ENCODE measurements at regions not wholly inside any gene's neighbourhood (a gene's known extent, or its start where the extent isn't known, plus 50 kb on each side); places are given as distances from the start of the nearest gene placed in this dataset.

DNA sequence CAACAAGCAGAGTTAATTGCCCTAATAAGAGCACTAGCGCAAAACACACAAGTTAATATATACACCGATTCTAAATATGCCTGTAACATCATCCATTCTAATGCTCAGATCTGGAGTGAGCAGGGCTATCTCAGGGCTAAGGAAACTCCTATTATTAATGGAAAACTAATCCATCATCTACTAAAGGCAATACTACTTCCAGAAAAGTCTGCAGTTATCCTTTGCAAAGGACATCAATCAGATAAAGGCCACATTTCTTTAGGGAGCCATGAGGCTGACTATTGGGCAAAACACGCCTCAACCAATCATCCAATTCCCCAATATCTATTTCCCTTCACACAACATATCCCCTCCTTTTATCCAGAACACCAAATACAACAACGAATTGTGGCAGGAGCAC is 1032.3 kb upstream of the NUDT12 start:
- Histone ChIP-seq H3K4me2 (ENCODE audit: control insufficient read depth, extremely low read depth, insufficient read depth, low read depth, low read length) (no peak overlapping the region), H3K79me2 (ENCODE audit: control insufficient read depth, insufficient read depth, low read length) (no peaks in the 10 kb centered on the region), H3K4me1 (ENCODE audit: control insufficient read depth, extremely low read depth, insufficient read depth, low read length) (no peaks in the 10 kb centered on the region), H4K20me1 (ENCODE audit: control insufficient read depth, extremely low read depth, insufficient read depth, low read length) (no peaks in the 10 kb centered on the region), H3K36me3 (ENCODE audit: control insufficient read depth in 2 of 2, extremely low read depth in 1 of 2, insufficient read depth in 2 of 2, low read length in 2 of 2) (no peaks in the 10 kb centered on the region), H3K4me3 (ENCODE audit: control insufficient read depth in 2 of 3, extremely low read depth in 1 of 3, insufficient read depth in 2 of 3, low read depth in 1 of 3, low read length in 3 of 3) (no peak overlapping the region), H3K27me3 (ENCODE audit: control insufficient read depth, extremely low read depth, insufficient read depth, low read length) (no peaks in the 10 kb centered on the region), H3K9ac (ENCODE audit: control insufficient read depth, extremely low read depth, insufficient read depth, low read length) (no peak overlapping the region), H3K9me3 (ENCODE audit: control insufficient read depth, low read depth, low read length) (no peaks in the 10 kb centered on the region), H3K27ac (ENCODE audit: control insufficient read depth, insufficient read depth, low read length) (no peak overlapping the region), H2AFZ (ENCODE audit: control insufficient read depth, low read length) (no peak overlapping the region), H3K9me1 (ENCODE audit: control insufficient read depth, extremely low read depth, insufficient read depth, low read length) (no peaks in the 10 kb centered on the region)
- FAIRE-seq, result no peak
- TF ChIP-seq EZH2 (IDR thresholded peaks at IDR 0.05; ENCODE audit: low read length), result no peak
- TF ChIP-seq, protein P1, sequence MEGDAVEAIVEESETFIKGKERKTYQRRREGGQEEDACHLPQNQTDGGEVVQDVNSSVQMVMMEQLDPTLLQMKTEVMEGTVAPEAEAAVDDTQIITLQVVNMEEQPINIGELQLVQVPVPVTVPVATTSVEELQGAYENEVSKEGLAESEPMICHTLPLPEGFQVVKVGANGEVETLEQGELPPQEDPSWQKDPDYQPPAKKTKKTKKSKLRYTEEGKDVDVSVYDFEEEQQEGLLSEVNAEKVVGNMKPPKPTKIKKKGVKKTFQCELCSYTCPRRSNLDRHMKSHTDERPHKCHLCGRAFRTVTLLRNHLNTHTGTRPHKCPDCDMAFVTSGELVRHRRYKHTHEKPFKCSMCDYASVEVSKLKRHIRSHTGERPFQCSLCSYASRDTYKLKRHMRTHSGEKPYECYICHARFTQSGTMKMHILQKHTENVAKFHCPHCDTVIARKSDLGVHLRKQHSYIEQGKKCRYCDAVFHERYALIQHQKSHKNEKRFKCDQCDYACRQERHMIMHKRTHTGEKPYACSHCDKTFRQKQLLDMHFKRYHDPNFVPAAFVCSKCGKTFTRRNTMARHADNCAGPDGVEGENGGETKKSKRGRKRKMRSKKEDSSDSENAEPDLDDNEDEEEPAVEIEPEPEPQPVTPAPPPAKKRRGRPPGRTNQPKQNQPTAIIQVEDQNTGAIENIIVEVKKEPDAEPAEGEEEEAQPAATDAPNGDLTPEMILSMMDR (optimal IDR thresholded peaks at IDR 0.05 in 1 of 3, IDR thresholded peaks at IDR 0.05 in 1 of 3, conservative IDR thresholded peaks at IDR 0.05 in 1 of 3; ENCODE audit: extremely low read depth in 1 of 3, insufficient read depth in 2 of 3, low read length in 3 of 3), result no peak
- dilution Hi-C loops (cut with MboI; ENCODE audit: extremely low pct_ligation_motif_present, low sequenced_read_pairs), result no loop called here
- DNase-seq (ENCODE audit: low read depth, low spot score), result no peak

DNA sequence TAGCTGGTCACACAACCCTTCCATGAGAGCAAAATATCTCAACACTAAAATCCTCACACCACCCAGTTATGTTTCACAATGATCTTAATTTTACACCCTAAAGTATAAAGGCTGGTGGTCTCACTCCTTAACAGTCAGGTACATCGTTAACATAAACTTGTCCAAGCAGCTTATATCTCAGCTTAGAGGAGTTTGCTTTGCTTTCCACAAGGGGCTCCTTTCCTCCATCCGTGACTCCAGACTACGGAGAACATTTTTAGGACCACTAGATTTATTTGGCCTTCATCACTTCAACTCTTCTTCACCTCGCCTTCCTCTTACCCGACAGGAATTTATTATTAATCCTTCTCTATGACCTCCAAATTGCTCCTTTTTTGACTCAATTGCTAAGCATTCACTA is 1014.1 kb upstream of the NUDT12 start:
- TF ChIP-seq, protein P1 (optimal IDR thresholded peaks at IDR 0.05 in 1 of 3, IDR thresholded peaks at IDR 0.05 in 1 of 3, conservative IDR thresholded peaks at IDR 0.05 in 1 of 3; ENCODE audit: extremely low read depth in 1 of 3, insufficient read depth in 2 of 3, low read length in 3 of 3), result no peak
- TF ChIP-seq EZH2 (IDR thresholded peaks at IDR 0.05; ENCODE audit: low read length), result no peak
- no peaks in the 10 kb centered on the region for H3K4me1 ChIP-seq (ENCODE audit: control insufficient read depth, extremely low read depth, insufficient read depth, low read length)
- no peaks in the 10 kb centered on the region for H3K79me2 ChIP-seq (ENCODE audit: control insufficient read depth, insufficient read depth, low read length)
- no peaks in the 10 kb centered on the region for H3K9me3 ChIP-seq (ENCODE audit: control insufficient read depth, low read depth, low read length)
- FAIRE-seq, result no peak
- H4K20me1 ChIP-seq (ENCODE audit: control insufficient read depth, extremely low read depth, insufficient read depth, low read length), result no peaks in the 10 kb centered on the region
- H3K27me3 ChIP-seq (ENCODE audit: control insufficient read depth, extremely low read depth, insufficient read depth, low read length), result no peaks in the 10 kb centered on the region
- no peak overlapping the region for H3K4me3 ChIP-seq (ENCODE audit: control insufficient read depth in 2 of 3, extremely low read depth in 1 of 3, insufficient read depth in 2 of 3, low read depth in 1 of 3, low read length in 3 of 3)
- no peak overlapping the region for H3K4me2 ChIP-seq (ENCODE audit: control insufficient read depth, extremely low read depth, insufficient read depth, low read depth, low read length)
- no peaks in the 10 kb centered on the region for H3K36me3 ChIP-seq (ENCODE audit: control insufficient read depth in 2 of 2, extremely low read depth in 1 of 2, insufficient read depth in 2 of 2, low read length in 2 of 2)
- no peak for DNase-seq (ENCODE audit: low read depth, low spot score)
- no peak overlapping the region for H2AFZ ChIP-seq (ENCODE audit: control insufficient read depth, low read length)
- H3K27ac ChIP-seq (ENCODE audit: control insufficient read depth, insufficient read depth, low read length), result no peak overlapping the region
- no peak overlapping the region for H3K9ac ChIP-seq (ENCODE audit: control insufficient read depth, extremely low read depth, insufficient read depth, low read length)
- dilution Hi-C loops (cut with MboI; ENCODE audit: extremely low pct_ligation_motif_present, low sequenced_read_pairs), result no loop called here
- H3K9me1 ChIP-seq (ENCODE audit: control insufficient read depth, extremely low read depth, insufficient read depth, low read length), result no peaks in the 10 kb centered on the region
